NCI-H1930 (cell line): ENCODE measurements at regions not wholly inside any gene's neighbourhood (a gene's known extent, or its start where the extent isn't known, plus 50 kb on each side); places are given as distances from the start of the nearest gene placed in this dataset.

Experiments
- DNase-seq, 2 experiments: peaks; one replicate each; lab custom pipeline; 2025; lab: John Stamatoyannopoulos, UW

DNA sequence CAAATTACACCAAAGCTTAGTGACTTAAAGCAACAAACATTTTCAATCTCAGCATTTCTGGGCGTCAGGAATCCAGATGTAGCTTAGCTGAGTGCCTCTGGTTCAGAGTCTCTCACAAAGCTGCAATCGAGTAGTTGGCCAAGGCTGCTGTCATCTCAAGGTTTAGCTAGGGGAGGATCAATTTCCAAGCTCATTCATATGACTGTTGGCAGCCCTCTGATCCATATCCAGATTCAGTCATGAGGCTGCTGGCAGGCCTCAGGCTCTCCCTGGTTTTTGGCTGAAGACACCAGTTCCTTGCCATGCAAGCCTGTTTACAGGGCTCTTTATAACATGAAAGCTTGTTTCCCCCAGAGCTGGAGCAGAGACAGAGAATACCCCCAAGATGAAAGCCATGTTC lies 419.5 kb upstream of the TLE4 start:
- no peak for DNase-seq

DNA sequence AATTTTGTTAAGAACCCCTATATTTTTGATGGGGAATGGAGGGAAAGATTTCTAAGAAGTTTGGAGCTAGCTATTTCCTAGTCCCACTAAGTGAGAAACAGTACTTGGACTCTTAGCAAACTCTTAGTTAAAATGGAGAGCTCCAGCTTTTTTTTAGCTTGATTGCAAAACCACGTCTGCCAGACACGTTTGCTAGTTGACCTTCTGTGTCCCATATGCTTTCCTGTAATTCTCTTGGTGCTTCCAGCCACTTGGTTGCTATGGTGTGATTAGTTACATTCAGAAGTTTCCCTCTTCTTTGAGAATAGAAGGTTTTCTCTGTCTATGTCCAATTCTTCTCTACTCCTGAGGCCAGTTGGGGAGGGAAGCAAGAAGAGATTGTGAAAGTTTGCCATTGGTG lies 417.0 kb upstream of the TLE4 start:
- DNase-seq, result no peak

DNA sequence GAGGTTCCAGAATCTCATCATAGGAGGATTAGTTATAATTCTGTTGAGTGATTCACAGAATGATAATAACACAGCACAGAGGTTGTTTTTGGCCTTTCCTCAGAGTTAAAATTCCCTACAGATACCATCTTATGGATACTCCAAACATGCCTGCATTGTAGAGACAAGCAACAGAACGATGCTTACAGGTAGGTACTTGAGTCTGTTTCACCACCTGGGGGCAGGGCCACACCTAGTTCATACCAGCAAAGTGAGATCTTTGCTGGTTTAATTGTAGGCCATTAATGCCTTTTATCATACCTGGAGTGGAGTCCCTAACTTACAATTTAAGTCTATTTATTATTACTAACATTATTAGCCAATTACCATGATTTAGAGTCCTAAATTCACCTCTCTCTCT lies 416.5 kb upstream of the TLE4 start:
- no peak for DNase-seq

DNA sequence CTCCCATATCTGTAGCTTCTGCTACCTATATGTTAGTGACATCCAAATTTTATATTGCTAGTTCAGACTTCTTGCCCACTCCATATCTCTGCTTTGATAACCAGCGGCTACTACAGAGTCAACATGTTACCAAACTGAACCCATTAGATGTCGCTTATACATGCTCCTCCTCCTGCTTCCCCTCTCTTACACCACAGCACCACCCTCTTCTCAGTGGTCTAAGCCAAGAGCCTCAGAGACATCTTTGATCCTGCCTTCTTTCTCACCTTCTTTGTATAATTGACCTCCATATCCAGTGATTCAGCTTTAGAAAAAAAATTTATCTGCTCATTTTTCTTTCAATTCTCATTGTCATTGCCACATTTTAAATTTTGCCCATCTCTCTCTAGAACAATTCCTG lies 408.2 kb upstream of the TLE4 start:
- no peak for DNase-seq

DNA sequence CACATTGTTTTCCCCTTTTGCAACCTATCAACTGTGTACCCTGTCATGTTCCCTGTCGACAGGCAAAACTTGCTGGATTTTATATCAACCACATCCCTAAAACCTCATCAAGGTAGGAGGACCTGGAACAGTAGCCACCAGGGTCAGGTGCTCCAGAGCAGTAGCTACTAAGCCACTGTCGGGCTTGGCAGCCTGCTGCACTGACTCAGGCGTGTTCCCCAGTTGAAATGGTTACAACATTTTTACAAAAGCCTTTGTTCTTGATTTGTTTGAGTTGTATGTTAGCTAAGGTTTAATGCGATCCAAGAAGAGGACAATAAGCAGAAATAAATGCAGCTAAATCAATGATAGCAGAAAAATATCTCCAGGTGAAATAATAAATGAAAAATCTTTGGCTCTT lies 407.4 kb upstream of the TLE4 start:
- DNase-seq, result no peak

DNA sequence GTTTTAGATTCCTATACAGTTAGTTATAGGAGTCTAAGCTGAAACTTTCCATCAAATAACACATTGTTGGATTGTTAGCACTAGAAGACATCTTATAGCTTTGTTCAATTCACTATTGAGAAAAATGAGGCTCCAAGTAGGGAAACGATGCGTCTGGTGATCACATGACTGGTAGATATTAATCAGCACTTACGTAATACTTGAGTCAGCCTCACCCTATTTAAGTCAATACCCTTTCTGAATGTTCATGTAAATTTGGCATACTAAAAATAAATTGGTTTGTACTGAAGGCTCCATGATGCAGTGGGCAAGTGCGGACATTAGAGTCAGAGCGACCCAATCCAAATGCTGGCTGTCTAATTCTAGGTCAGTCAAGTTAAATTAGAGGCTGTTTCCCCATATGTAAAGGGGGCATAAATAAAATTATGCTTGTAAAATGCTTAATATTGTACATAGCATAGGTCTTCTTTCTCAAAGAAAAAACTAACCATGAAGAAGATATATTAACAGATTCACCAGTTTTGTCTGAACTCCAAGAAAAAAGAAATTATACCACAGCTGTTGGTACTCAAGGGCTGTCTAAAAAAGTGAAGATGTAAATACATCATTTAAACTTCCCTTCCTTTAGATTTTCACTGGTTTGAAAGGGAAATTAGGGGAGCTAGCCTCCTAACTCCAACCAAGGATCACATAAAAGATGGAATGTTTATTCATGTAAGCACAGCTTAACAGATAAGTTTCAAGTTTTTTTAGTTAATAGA lies 406.6 kb upstream of the TLE4 start:
- no peak for DNase-seq

DNA sequence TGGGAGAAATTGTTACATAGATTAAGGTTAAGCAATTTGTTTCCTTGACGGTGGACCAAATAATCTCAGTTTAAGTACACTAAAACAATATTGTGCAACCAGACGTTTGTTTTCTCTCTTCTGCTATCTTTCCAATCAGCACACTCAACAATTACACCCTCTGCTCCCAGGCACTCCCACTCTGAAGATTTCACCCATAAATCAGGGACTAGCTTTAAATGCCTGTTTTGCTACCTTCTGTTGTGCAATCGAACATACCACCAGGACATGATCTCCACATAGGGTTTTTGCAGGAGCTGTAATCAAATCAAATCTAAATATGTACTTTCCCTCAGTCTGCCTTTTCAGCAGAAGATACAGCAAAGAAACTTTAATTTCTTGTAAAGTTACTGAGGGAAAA lies 405.8 kb upstream of the TLE4 start:
- no peak for DNase-seq

DNA sequence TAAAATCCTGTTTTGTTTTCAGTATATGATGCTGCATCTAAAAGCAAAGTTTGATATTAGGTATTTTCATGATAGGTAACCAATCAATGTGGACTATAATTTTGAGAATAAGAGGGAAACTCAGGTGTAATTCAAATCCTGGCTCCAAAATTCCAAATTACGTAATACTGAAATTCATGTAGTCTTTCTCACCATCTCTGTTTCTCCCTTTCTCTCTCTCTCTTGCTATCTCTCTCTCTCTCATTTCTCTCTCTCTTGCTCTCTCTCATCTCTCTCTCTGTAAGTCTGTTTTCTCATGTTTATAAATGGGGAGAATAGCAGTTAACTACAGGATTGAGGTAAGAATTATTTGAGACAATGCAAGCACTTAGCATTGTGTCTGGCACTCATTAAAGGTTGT lies 401.1 kb upstream of the TLE4 start:
- no peak for DNase-seq

DNA sequence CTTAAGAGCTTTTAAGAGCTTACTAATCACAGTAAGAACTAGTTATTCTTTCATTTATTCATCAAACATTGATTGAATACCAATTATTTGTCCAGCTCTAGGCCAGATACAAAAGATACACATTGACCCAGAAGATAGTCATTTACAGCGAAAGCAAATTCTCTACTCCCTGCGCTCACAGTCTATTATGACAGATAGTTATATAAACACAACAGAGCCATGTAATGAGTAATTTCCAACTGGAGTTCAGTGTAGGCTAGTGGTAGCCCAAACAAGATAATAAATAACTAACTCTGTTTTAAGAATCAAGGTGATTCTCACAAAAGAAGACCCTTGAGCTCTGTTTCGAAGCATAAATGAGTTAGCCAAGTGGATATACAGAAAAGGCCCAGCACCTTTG lies 397.8 kb upstream of the TLE4 start:
- DNase-seq, result no peak

DNA sequence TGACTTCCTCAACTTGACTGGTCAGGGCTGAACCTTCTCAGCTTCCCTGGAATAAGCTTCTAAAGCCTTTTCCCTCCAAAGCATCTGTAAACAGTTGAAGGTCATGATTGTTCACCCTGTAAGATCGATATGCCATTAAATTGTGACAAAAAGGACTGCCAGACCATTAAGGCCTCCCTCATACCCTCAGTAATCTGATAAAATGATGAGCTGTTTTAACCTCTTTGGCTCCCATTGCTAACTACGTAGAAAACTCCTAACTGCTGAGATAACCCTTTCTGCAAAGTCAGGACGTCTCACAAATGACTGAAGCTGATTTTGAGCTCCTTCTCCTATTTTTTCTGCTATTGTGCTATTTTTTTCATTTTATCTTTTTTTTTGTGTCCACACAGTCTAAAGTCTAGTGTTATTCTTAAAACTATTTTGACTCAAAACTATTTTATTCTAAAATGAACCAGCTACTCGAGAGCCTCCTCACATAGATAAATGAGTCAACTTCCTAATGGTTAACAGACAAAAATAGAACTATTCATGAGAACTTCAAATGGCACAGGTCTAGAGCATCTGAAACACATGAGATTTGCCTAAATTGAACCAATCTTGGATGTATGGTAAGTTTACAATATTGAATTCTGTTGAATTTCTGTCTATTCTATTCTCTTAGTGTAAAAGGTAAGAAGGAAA lies 395.6 kb upstream of the TLE4 start:
- DNase-seq, result no peak

DNA sequence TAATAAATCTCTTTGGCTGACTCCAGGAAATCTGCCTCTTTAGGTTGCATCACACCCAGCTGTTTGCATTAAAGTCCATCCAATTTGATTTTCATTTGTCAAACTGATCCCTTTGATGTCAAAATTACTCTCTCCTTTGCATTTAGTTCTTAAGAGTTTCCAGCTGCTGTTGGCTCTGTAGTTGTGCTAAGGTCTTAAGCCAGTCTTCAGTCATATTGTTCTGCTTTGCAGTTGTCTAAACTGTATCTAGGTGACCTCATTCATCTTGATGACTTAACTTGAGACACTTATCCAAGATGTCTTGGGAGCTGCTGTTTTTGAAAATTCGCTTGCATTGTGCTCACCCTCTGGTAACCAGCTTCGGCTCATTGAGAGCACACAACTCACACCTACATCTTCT lies 386.9 kb upstream of the TLE4 start:
- DNase-seq, result no peak

DNA sequence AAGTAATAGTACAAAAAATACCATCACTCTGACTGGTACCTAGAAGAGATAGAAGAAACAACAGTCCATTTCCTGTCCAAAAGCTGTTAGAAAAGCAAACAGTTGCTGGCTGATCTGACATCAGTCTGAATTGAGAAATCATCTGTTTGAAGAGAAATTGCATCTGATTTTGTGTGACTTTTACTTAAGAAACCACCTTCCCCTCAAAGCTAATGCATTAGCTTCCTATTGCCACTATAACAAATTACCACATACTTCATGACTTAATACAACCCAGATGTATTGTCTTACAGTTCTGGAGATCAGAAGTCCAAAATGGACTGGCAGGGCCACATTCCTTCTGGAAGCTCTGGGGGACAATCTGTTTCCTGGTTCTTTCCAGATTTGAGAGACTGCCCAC lies 385.9 kb upstream of the TLE4 start:
- no peak for DNase-seq

DNA sequence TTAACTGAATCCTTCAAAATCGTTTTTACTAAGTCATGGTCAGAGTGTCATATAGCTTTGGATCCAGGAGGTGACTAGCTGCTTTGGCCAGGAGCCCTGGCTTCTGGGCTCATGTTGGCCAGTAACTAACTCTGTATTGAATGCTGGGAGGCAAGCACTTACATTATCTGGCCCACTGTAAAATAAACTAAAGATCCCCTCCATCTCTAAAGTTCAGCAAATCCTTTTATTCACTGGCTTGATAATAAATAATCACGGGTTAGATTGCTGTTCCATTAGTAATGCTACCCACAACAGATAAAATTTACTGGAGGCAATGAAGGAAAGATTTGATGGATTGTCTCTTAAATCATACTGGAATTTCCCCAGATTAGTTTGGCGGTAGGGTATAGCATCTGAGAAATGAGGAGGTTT lies 382.2 kb upstream of the TLE4 start:
- no peak for DNase-seq

DNA sequence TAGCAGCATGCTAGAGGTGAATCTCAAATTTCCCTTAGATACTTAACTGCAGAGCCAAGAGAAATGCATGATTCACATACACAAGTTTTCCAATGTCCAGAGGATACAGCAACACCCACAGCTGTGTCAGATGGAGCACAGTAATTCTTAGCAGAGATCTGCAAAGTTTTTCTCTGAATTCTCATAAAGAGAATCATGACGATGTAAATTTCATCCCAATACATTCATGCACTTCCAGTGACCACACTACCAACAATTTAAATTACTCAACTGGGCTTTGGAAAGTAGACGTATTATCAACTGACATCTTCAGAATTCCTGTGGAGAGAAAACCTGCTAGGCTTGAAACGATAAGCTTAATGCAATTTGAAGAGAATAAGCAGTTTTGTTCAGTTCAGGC lies 378.8 kb upstream of the TLE4 start:
- DNase-seq, result no peak

DNA sequence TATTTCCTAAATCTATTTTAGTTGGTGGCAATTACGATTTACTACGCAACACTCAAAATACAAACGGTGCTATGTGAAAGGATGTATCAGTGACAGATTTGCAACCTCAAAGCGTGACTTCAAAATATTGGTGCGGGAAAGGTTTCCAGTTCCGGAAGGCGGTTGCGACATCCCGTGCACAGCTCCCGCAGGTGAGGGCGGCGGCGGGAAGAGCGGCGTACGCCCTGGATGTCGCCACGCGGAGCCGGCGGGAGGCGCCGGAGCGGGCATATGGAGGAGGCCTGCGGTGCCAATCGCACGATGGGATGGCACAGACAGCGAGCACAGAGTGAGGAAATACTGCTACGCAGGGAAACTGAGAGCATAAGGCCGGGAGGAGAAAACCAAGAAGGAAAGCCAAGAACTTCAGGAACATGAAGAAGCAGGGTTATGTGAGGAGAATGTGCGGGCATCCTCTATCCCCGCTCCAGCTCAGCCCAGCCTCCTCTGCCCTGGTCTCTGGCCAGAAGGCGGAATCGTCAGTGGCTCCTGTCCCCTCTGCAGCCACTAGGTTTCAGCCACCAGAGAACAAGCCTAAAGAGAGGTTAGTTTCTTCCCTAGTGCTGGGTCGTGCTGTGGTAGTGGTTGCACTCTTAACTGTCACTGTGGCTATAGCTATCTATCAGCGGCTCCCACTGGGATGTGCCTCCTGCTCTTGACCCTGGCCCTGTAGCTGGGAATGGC lies 378.1 kb upstream of the TLE4 start:
- DNase-seq, result no peak

DNA sequence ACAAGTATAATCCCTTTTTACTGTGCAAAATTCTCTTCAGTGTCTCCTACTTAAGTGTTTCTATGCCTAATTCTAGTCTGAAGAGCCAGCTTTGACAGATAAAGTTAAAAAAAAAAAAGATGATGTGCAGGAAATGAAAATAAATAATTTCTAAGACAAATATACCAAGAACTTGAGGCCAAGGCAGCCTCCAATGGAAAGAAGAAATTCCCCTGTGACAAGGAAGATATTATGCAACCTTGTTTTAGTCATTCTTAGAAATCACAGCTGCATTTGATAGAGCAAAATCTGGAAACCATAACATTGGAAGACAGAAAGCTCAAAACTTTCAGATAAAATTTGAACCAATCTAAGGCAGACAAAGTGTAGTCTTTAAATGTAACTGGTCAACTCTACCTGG lies 375.9 kb upstream of the TLE4 start:
- no peak for DNase-seq

DNA sequence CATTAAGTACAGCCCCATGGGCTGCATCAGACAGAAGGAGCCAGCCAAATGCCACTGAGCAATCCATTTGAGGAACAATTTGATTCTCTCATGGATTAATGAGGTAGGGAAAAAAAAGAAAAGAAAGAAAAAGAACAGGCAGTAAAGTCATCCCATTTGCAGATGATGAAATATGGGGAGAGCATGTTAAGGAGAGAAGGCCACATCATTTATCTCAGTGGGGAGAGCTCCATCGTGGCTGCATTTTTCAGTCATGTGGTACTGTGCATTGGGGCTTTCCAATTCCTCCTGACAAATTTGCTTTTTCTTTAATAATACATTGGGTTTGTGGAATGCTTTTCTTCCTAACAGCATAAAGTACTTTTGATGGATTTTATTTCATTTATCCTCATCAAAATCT lies 375.2 kb upstream of the TLE4 start:
- no peak for DNase-seq

DNA sequence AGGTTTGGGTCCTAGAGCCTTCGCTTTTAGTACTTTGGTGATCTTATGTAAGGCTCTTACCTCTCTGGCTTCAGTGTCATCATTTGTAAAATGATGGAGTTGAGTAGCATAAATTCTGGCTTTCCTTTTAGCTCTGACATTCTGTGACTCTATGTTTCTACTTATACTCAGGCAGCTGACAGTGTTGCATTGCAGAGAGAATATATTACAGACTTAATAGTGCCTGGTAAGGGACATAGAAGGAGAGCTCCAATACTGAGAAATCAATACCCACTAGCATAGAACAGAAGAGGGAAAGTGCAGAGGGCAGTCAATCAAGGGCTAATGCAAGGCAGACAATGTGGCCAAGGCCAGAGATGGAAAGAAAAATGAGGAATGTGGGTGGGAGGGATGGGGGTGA lies 371.4 kb upstream of the TLE4 start:
- no peak for DNase-seq

DNA sequence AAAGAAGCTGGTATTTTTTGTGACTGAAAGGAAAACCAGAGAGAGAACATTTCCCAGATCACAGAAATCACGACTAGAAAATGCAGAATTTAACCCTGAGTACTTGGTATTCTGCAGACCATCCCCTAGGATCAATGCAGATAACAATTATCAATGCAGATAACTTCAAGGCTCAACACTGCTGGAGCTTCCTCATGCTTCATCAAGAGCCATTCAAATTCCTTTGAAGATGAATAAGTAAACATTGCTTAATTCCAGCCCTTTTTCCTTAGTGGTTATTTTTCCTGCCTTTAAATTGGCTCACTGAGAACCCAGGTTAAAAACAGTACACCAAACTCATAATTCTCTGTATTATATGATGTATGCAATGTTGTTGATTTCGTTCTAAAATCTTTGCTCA lies 370.1 kb upstream of the TLE4 start:
- DNase-seq, result no peak

DNA sequence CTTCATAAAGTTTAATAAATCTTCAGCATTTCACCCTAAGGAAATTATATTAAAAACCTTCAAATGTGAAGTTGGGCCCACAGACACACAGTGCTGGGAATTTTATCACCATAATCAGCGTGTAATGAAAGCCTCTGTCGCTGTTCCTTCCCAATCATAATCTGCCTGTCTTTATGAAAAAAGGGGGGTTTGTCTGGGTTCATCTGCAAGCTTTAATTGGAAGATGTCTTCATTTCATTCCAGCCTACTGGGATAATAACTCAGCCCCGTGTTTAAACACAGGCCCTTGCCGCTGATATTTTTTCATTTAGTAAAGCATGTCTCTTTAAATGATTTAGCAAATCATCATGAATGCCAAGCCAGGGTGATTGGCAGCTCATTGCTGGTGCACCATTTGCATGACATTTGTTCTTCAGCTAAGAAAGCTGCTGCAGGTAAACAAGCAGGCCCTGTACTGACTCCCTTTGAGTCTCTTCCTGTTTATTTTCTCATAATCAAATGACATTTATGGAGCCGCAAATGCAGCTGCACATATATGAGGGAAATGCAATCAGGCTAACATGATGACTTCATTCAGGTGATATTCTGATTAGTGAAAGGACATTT lies 362.9 kb upstream of the TLE4 start:
- peak; percentile 59 to 65 for DNase-seq

DNA sequence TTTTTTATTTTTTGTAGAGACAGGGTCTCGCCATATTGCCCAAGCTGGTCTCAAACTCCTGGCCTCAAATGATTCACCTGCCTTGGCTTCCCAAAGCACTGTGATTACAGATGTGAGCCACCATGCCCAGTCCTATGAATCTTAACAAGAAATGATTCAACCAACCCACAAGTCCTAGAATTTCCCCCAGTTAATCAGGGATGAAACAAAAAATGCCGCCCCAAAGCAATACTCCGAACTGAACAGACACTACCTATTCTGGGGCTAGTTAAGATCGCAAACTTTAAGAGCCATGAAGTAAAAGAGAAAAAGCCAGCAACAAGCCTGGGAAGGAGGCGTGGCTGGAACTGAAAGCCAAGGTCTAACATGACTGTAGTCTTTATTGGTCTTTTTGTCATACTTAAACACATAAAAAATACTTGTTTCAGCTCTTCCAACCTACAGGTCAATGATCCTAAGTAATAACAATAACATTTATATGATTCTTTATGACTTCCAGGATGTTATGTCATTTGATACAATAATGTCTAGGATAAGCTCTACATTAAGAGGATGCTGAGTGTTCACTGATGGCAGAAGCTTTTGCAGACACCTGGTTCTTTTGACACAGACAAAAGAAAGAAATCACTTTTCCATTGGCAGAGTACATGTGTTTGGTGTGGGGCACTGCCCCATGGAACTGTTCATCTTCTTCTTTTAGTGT lies 361.1 kb upstream of the TLE4 start:
- DNase-seq, result no peak

DNA sequence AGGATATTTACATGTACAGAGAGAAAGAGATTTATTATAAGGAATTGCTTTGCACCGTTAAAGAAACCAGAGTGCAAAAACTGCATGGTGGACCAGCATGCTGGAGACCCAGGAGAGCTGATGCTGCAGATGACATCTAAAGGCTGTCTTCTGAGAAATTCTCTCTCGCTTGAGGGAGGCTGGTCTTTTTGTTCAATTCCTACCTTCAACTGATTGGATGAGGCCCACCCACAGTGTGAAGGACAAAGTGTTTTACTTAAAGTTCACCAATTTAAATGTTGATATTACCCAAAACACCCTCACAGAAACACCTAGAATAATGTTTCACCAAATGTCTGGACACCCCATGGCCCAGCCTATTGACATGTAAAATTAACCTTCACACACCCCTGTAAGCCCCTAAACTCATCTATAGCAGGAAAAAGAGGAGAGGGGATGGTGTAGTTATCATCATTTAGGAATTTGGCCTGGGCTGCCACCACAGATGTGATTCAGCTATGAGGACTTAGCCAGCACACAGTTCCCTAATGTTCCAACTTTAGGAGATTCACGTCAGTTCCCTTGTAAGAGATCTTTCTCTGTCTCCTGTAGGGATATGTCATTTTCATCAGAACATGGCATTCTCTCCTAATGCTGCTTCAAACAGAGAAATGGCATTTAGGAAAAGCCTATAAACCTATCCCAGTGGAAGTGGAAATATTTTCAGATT lies 358.2 kb upstream of the TLE4 start:
- DNase-seq, result no peak
